ENCODE measurements at regions not wholly inside any gene's neighbourhood (a gene's known extent, or its start where the extent isn't known, plus 50 kb on each side); places are given as distances from the start of the nearest gene placed in this dataset.

DNA sequence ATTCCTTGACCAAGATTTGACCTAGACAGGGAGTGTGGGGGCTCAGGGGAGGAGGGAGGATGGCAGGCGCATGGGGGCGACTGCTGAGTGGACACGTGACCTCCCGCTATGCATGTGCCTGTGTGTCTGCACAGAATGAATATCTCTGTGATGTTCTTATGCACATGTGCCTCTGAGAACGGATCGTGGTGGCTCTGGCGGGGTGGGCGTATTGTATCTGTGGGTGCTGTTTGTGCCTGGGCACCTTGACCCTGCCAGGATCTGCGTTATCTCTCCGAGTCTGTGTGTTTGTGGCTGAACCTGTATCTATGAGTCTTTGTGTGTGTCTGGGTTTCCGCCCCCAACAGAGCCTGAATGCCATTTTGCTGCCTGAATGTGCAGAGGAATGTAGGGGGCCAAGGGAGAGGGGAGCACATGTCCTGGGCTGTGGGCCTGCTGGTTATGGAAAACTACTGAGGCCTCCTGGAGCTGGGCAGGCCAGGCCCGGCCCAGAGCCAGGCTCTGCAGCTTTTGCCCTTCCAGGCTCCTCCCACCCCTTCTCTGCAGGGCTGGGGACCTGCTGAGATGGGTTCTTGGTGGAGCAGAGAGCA is 102.5 kb downstream of the EBNA1BP2 start:
- H3K36me3 Mint-ChIP-seq: no peaks in the 10 kb centered on the region
- H3K9me3 Mint-ChIP-seq (ENCODE audit: low read depth): no peaks in the 10 kb centered on the region
- H3K27me3 Mint-ChIP-seq: no peaks in the 10 kb centered on the region
- H3K4me3 Mint-ChIP-seq: peak overlapping the region; percentile 51
- no peak overlapping the region for H3K27ac Mint-ChIP-seq
- peaks cover 13% of the 10 kb centered on the region for H3K4me1 Mint-ChIP-seq (ENCODE audit: low read depth)

DNA sequence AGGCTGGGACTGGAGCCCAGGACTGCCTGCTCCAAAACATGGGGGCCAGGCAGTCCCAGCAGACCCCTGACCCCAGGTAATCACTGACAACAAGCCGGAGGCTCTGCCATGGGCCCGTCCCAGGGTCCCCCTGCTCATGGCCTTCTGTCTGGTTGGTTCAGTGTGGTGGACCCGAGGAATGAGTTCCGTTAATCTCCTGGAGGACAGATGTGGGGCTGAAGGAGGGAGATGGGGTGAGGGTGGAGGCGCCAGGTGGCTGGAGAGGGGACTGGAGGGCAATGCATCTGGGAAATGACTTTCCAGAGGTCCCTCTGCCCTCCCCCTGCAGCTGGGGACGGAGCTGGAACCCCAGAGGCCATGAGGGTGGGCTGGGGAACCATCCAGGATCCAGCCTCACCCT is 103.2 kb downstream of the EBNA1BP2 start:
- Mint-ChIP-seq H3K4me1 (ENCODE audit: low read depth) (peaks cover 13% of the 10 kb centered on the region), H3K36me3 (no peaks in the 10 kb centered on the region), H3K9me3 (ENCODE audit: low read depth) (no peaks in the 10 kb centered on the region), H3K27me3 (no peaks in the 10 kb centered on the region), H3K27ac (no peak overlapping the region), H3K4me3 (peak overlapping the region; percentile 21)

DNA sequence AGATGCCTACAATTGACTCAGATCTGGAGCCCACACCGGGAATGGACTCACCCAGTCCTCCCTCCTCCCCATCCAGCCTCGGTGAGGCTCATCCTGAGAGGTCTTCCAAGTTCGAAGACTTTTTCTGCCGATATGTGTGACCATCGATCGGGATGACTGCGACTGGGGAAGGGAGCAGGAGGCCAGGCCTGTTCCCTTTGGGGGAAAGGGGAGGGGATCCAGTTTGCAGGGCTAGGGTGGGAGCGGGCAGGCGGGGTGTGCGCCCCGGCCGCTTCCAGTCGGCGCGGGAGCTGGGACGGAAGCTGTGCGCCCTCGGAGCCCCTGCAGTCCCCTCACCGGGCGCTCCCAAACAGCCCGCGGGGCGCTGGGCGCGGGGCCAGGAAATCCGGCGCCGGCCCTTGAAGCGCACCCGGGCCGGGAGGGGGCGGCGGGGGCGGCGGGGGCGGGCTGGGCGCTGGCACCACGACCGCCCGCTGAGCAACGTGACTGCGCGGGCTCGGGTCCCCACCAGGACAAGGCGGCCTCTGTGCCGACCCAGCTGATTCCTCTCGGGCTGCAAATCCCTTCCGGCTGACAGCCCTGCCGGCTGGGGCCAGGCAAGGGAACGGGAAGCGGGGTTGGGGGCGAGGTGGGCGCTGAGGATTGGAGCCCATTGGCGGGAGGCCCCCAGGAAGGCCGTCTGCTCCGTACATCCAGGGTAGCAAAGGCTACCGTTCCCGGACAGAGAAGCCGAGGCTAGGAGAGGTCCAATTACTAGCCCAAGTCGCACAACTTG is 103.9 kb downstream of the EBNA1BP2 start:
- Mint-ChIP-seq H3K36me3 (no peaks in the 10 kb centered on the region), H3K4me3 (peak overlapping the region; percentile 72), H3K4me1 (ENCODE audit: low read depth) (peaks cover 9% of the 10 kb centered on the region), H3K27ac (no peak overlapping the region), H3K27me3 (no peaks in the 10 kb centered on the region), H3K9me3 (ENCODE audit: low read depth) (no peaks in the 10 kb centered on the region)

DNA sequence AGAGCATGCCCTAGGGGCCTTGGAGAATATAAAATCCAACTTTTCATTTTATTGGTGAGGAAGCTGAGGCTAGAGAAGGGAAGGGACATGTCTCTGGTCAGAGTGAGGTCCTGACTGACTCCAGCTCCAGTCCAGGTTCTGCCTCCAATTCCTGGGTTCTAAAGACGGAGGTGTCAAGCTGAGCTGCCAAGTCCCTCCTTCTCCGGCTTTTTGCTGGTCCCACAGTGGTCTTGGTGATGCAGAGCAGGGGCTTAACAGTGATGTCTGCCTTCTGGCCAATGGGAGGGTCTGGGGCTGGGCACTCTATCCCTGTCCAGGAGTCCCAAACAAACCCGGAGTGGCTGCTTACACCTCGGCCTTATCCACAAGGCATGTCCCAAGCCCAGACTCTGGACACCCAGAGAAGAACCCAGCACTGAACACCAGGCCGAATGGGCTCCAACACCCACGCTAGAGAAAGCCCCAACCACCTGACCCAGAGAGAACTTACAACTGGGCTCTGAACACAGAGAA is 104.8 kb downstream of the EBNA1BP2 start:
- Mint-ChIP-seq H3K27ac (no peak overlapping the region), H3K9me3 (ENCODE audit: low read depth) (no peaks in the 10 kb centered on the region), H3K4me3 (peak overlapping the region; percentile 72), H3K27me3 (no peaks in the 10 kb centered on the region), H3K4me1 (ENCODE audit: low read depth) (peaks cover 9% of the 10 kb centered on the region), H3K36me3 (no peaks in the 10 kb centered on the region)

DNA sequence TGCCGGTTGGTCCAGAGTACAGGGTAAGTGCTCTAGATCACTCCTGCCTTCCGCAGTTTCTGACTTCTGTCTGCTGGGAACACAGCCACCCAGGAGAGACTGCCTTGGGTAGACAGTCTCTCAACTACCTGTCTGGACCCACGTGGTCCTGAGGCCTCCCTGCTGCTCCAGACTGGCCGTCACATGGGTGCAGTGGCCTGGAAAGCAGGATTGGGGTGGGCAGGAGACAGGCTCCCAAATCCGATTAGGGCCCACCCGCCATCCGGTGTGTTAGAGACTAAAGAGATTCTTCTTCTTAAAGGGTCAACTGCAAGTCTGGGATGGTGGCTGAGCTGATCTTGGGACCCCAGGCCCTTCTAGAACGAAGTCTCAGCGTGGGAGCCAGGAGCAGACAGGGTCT is 105.5 kb downstream of the EBNA1BP2 start:
- Mint-ChIP-seq H3K36me3 (no peaks in the 10 kb centered on the region), H3K27me3 (no peaks in the 10 kb centered on the region), H3K27ac (no peak overlapping the region), H3K9me3 (ENCODE audit: low read depth) (no peaks in the 10 kb centered on the region), H3K4me3 (peak overlapping the region; percentile 1), H3K4me1 (ENCODE audit: low read depth) (peaks cover 9% of the 10 kb centered on the region)

DNA sequence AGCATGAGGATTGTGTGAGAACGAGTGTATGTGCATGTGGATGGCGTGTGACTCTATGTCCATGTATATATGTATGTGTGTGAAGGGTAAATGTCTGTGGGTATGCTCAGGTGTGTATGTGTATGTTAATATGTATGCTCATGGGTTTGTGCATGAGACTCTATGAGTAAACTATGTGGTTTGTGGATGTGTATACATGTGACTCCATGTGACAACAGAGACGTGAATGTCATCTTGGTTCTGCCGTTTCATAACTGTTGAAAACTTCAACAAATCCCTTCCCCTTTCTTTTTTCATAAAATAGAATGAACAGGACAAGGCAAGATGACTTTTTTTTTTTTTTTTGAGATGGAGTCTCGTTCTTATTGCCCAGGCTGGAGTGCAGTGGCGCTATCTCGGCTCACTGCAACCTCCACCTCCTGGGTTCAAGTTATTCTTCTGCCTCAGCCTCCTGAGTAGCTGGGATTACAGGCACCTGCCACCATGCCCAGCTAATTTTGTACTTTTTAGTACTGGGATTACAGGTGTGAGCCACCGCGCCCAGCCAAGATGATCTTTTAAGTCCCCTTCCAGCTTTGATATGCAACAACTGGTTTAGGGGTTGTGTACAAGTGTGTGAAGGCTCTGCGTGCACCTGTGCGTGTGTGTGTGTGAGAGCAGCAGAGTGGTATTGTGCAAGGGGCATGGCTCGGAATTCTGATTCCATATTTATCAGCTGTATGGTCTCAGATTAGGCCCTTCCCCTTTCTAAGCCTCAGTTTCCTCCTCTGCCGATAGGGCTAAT is 106.3 kb downstream of the EBNA1BP2 start:
- no peaks in the 10 kb centered on the region for H3K9me3 Mint-ChIP-seq (ENCODE audit: low read depth)
- peaks cover 9% of the 10 kb centered on the region for H3K4me1 Mint-ChIP-seq (ENCODE audit: low read depth)
- no peak overlapping the region for H3K27ac Mint-ChIP-seq
- H3K4me3 Mint-ChIP-seq: no peak overlapping the region
- H3K27me3 Mint-ChIP-seq: no peaks in the 10 kb centered on the region
- H3K36me3 Mint-ChIP-seq: no peaks in the 10 kb centered on the region

DNA sequence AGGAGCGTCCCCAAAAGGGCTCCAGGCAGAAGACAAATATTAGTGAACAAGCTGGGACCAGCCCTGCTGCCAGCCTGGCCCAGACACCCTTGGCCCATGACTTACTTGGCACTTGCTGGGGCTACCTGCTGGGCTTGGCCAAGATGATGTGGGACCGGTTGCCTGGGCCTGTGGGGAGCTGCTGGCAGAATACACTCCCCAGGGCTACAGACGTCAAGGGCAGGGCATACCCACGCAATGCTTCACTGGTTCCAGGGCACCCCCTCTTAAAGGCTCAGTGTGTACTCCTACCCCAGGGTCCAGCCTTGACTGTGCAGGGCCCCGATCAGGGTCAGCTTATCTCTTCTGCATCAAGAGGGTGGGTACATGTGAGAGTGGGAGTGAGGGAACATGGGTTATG is 106.5 kb upstream of the SLC2A1 start:
- H3K36me3 Mint-ChIP-seq: no peaks in the 10 kb centered on the region
- no peak overlapping the region for H3K4me3 Mint-ChIP-seq
- no peaks in the 10 kb centered on the region for H3K9me3 Mint-ChIP-seq (ENCODE audit: low read depth)
- peaks cover 9% of the 10 kb centered on the region for H3K4me1 Mint-ChIP-seq (ENCODE audit: low read depth)
- peaks cover 1% of the 10 kb centered on the region for H3K27me3 Mint-ChIP-seq
- no peak overlapping the region for H3K27ac Mint-ChIP-seq

DNA sequence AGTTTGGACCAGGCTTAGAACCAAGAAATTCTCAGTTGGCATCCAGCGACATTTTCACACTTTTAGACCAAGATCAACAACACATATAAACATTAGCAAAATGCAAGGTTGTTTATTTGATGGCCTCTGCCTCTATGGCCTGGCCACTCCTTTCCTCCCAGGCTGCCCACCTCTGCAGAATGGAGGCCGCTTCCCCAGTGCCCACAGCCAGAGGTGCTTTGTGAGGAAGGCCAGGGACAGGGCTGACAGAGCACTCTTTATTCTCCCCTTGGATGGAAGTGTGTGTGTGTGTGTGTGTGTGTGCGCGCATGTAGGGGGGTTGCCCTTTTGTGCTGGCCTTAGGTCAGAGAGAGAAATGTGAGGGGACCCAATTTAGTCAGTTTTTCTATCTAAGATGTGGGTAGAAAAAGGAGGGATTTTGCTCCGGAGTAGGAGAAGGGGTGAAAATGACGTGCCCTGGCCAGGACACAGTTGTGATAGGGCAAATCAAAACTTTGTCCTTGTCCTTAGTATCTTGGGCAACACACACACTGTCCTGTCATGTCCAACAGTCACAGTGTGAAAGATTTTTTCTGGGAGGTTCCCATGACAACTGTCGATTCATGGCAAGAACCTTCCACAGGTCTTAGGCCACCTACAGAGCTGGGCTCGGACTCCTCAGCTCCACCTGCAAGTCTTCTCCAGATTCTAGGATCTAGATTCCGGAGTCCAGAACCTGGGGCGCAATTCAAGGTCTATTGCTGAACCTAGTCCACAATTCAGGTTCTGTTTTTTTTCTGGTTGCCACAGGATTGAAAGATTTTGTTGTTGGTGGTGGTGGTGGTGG is 104.9 kb upstream of the SLC2A1 start:
- Mint-ChIP-seq H3K4me3 (no peak overlapping the region), H3K4me1 (ENCODE audit: low read depth) (peaks cover 18% of the 10 kb centered on the region), H3K27ac (no peak overlapping the region)

DNA sequence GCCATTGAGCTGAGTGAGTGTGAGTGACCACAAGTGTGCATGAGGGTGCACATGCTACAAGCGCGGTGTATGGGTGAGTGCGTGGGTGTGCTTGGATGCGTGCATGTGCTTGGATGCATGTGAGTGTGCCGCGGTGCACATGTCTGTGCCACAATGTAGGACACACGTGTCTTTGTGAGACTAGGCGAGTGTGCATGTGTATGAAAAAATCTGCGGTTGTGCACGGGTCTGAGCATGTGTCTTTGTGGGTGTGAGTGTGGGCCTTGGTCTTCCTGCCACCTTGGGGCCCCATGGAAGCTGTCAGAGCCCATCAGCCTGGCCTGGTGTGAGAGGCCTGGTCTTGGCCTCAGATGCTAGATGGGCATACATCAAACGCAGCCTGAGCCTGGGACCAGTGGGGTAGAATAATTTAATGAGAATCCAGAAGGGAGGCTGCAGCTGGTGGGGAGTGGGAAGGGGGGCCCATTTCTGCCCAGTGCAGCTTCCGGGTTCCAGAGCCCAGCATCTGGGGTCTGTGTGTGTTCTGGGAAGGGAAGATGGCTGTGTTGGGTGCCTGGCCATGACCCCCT is 103.9 kb upstream of the SLC2A1 start:
- no peak overlapping the region for H3K27ac Mint-ChIP-seq
- H3K9me3 Mint-ChIP-seq (ENCODE audit: low read depth): no peaks in the 10 kb centered on the region
- H3K36me3 Mint-ChIP-seq: no peaks in the 10 kb centered on the region
- H3K27me3 Mint-ChIP-seq: peaks cover 6% of the 10 kb centered on the region
- peaks cover 19% of the 10 kb centered on the region for H3K4me1 Mint-ChIP-seq (ENCODE audit: low read depth)
- no peak overlapping the region for H3K4me3 Mint-ChIP-seq

More for the DNA sequence above, 104.9 kb upstream of the SLC2A1 start:
- Mint-ChIP-seq H3K27me3 (peaks cover 4% of the 10 kb centered on the region), H3K9me3 (ENCODE audit: low read depth) (no peaks in the 10 kb centered on the region), H3K36me3 (no peaks in the 10 kb centered on the region)

DNA sequence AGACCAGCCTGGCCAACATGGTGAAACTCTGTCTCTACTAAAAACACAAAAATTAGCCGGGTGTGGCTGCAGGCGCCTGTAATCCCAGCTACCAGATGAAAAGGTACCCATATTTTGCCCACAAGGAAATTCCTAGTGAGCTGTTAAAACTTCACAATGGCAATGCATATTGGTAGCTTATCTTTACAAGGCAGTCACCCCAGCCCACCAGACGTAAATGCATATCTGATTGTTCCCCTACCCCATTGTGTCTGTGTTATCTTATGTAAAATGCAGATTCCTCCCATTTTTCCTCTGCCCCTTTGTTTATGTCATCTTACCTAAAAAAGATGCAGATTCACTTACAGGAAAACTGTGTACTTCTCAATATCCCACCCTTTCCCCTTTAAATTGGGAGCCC is 103.1 kb upstream of the SLC2A1 start:
- H3K4me1 Mint-ChIP-seq (ENCODE audit: low read depth): peaks cover 16% of the 10 kb centered on the region
- H3K27ac Mint-ChIP-seq: no peak overlapping the region
- peaks cover 6% of the 10 kb centered on the region for H3K27me3 Mint-ChIP-seq
- no peak overlapping the region for H3K4me3 Mint-ChIP-seq
- H3K9me3 Mint-ChIP-seq (ENCODE audit: low read depth): no peaks in the 10 kb centered on the region
- H3K36me3 Mint-ChIP-seq: no peaks in the 10 kb centered on the region

DNA sequence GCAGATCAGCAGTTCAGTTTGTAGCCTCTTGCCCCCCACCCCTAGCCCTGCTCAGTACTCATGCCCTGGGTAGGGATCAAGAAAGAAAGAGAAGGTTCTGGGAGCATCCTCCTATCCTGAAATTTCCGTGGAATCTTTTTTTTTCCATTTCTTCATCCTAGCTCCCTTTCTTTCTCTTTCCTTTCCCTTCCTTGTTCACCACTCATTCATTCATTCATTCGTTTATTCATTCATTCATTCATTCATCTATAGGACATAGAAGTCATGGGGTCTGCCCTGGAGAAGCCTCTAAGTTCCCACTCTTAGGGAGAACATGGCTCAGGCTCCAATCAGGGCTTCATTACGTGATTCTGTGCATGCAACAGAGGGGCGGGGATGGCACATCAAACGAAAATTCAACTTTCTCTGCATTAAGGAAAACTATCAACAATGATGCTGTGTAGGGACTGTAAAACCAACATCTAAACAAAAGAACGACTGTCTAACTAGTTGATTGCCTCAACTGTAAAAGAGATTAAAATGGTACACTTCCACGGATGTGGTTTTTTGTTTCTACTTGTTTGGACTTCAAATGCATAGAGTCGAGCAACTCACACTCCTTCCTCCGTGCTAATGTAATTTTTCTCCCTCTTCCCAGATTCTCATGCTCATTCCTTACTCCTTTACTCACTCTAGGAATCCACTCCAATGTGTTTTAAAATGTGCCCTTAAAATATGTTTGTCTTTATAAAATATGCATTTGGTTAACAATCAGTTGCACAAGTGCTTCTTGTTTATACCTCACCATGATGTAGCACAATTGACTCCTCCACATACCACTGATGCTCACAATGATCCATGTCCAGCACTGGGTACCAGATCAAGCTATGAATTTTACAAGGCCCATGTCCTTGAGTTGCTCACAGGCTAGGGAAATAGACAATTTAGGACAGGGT is 101.2 kb upstream of the SLC2A1 start:
- Mint-ChIP-seq H3K27me3 (peaks cover 6% of the 10 kb centered on the region), H3K4me1 (ENCODE audit: low read depth) (peaks cover 16% of the 10 kb centered on the region), H3K36me3 (no peaks in the 10 kb centered on the region), H3K27ac (no peak overlapping the region), H3K4me3 (no peak overlapping the region), H3K9me3 (ENCODE audit: low read depth) (no peaks in the 10 kb centered on the region)

DNA sequence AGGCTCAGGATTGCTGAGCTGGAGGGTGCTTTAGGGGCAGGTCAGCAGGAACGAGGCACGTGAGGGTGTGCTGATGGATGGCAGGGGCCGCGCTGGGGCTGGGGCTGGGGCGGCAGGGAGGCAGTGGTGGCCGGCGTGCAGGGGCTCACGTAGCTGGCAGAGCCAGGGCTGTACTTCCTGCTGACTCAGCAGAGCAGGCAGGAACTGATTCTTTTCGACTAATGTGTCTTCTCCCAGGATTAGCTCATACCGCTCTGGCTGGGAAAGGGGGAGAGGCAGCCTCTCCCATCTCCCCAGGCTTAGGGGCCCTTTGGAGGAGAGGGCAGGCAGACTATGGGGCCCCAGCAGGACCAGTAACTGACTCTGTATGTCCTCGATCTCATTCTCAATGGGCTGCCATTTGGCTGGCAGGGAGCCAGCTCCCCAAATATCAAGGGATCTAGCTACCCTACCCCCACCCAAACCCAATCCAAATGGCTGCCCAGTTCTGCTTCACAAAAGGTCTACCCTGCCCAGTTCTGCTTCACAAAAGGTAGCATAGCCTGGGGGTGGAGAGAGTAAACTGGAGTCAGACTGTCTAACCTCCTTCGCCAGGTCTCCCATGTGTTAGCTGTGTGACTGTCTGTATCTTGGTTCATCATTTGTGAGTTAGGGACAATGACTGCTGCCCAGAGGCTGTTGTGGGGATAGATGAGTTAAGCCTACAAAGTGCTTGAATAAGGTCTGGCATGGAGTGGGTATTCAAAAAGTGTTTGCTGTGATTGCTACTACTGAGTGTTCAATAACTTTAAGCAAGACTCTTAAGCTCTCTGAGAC is 100.1 kb upstream of the SLC2A1 start:
- H3K27me3 Mint-ChIP-seq: peaks cover 6% of the 10 kb centered on the region
- H3K4me3 Mint-ChIP-seq: no peak overlapping the region
- H3K4me1 Mint-ChIP-seq (ENCODE audit: low read depth): peaks cover 16% of the 10 kb centered on the region
- no peaks in the 10 kb centered on the region for H3K9me3 Mint-ChIP-seq (ENCODE audit: low read depth)
- no peaks in the 10 kb centered on the region for H3K36me3 Mint-ChIP-seq
- H3K27ac Mint-ChIP-seq: no peak overlapping the region

DNA sequence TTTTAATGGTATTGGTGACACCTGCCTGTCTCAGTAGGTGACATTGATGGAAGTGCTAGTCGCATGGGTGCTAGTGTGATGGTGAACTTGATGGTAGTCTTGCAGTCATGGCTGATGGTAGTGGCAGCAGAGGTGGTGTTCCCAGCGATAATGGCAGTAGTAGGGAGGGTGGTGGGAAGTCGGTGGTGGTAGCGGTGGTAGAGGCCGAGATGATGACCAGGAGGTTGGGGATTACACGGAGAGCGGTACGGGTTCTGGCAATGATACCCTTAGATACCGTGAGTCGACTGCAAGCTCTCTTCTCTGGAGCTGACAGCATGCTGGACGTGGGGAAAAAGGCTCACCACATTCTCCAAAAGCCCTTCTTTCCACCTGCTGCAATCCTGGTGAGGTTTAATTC is 99.4 kb upstream of the SLC2A1 start:
- Mint-ChIP-seq H3K36me3 (no peaks in the 10 kb centered on the region), H3K4me1 (ENCODE audit: low read depth) (peaks cover 16% of the 10 kb centered on the region), H3K9me3 (ENCODE audit: low read depth) (no peaks in the 10 kb centered on the region), H3K27ac (no peak overlapping the region), H3K4me3 (no peak overlapping the region), H3K27me3 (peaks cover 6% of the 10 kb centered on the region)

Data from activated naive CD8-positive, alpha-beta T cell (primary cell).